SIG-M5 treated with dmso at 0.1 percent for 504 hours (cell line): ENCODE measurements at regions not wholly inside any gene's neighbourhood (a gene's known extent, or its start where the extent isn't known, plus 50 kb on each side); places are given as distances from the start of the nearest gene placed in this dataset.

ENCODE experiments used
- DNase-seq: peaks from one replicate; lab custom pipeline; 2025; ENCODE audit not compliant: unreplicated experiment; lab: John Stamatoyannopoulos, UW

- DNase-seq: no peak
These were observed 53.1 kb upstream of the BBS5 start for GRCh38 chr2:169426069-169426663.

DNA sequence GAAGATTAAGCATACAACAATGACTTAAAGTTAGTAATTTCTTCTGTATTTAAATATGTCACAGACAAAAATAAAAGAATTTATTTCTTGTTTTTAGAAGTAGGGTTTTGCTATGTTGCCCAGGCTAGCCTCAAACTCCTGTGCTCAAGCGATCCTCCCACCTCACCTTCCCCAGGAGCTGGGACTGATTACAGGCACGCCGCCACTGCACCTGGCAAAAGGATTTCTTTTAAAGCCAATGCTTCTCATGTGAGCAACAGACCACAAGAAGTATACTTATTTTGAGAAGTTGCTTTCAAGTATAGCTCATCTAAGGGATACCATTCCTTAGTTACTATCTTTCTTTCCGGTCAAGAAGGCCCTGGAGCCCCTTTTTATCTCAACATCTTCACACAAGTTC, 57.2 kb upstream of the BBS5 start:
- no peak for DNase-seq

DNA sequence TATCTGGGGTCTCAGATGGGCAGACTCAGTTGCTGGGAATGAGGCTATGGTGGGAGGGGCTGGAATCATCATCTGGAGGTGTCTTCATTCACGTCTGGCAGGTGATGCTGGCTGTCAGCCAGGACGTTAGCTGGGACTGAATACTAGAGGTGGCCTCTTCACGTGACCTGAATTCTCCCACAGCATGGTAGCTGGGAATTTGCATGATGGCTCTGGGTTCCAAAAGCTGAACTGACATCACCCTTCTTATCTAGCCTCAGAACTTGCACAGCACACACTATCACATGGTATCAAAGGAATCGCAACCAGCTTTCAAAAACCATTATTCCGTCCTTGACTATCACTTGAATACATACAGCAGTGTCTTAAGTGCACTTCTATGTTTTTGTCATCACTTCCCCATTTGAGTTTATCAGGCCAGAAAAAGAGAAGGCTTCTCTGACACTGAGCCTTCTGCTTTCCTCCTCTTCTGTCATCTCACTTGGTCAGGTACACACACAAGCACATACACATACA, 53.0 kb upstream of the LRP2 start:
- peak; percentile 54 for DNase-seq
